SK-N-SH treated with all-trans-retinoic acid at 6 μM for 48 hours (cell line): ENCODE measurements at regions not wholly inside any gene's neighbourhood (a gene's known extent, or its start where the extent isn't known, plus 50 kb on each side); places are given as distances from the start of the nearest gene placed in this dataset.

ENCODE experiments used
- SNAI2 ChIP-seq: fragments of 250-450 bp; sonication (Bioruptor Pico); IDR thresholded peaks from 2 replicates; pipeline ENCODE4 v1.5.0; 2020; ENCODE audit warnings: mild to moderate bottlenecking, moderate library complexity
- ZFP3 ChIP-seq: fragments of 250-450 bp; sonication (Bioruptor Pico); IDR thresholded peaks from 2 replicates; pipeline ENCODE4 v1.5.0; 2020; ENCODE audit warnings: mild to moderate bottlenecking, moderate library complexity
- TF ChIP-seq, protein P1 (sequence below): fragments of 250-450 bp; sonication (Bioruptor Pico); IDR thresholded peaks from 2 replicates; pipeline ENCODE4 v1.8.0; 2020; ENCODE audit warnings: mild to moderate bottlenecking, moderate library complexity, borderline replicate concordance
- TF ChIP-seq, protein P2 (sequence below): fragments of 250-450 bp; sonication (Bioruptor Pico); IDR thresholded peaks from 2 replicates; pipeline ENCODE4 v1.5.1; 2021; ENCODE audit warnings: mild to moderate bottlenecking, moderate library complexity

- TF ChIP-seq, protein P1, sequence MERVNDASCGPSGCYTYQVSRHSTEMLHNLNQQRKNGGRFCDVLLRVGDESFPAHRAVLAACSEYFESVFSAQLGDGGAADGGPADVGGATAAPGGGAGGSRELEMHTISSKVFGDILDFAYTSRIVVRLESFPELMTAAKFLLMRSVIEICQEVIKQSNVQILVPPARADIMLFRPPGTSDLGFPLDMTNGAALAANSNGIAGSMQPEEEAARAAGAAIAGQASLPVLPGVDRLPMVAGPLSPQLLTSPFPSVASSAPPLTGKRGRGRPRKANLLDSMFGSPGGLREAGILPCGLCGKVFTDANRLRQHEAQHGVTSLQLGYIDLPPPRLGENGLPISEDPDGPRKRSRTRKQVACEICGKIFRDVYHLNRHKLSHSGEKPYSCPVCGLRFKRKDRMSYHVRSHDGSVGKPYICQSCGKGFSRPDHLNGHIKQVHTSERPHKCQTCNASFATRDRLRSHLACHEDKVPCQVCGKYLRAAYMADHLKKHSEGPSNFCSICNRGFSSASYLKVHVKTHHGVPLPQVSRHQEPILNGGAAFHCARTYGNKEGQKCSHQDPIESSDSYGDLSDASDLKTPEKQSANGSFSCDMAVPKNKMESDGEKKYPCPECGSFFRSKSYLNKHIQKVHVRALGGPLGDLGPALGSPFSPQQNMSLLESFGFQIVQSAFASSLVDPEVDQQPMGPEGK (CRISPR knock-in tag): no peak
- TF ChIP-seq ZFP3 (CRISPR knock-in tag) (no peak), SNAI2 (CRISPR knock-in tag) (no peak)
- TF ChIP-seq, protein P2, sequence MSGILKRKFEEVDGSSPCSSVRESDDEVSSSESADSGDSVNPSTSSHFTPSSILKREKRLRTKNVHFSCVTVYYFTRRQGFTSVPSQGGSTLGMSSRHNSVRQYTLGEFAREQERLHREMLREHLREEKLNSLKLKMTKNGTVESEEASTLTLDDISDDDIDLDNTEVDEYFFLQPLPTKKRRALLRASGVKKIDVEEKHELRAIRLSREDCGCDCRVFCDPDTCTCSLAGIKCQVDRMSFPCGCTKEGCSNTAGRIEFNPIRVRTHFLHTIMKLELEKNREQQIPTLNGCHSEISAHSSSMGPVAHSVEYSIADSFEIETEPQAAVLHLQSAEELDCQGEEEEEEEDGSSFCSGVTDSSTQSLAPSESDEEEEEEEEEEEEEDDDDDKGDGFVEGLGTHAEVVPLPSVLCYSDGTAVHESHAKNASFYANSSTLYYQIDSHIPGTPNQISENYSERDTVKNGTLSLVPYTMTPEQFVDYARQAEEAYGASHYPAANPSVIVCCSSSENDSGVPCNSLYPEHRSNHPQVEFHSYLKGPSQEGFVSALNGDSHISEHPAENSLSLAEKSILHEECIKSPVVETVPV (CRISPR knock-in tag): no peak
Measured at GRCh38 chr17:79159471-79159870, 84.8 kb downstream of the ENGASE start.
